MG63 (cell line): ENCODE measurements at regions not wholly inside any gene's neighbourhood (a gene's known extent, or its start where the extent isn't known, plus 50 kb on each side); places are given as distances from the start of the nearest gene placed in this dataset.

Source experiments
- DNase-seq: peaks from one replicate; pipeline ENCODE4 v3.0.0-alpha.2; 2020
- H3K27me3 ChIP-seq: fragments of 250-450 bp; sonication (Bioruptor Pico); 2 replicates; pipeline ENCODE4 v1.5.1; 2020; ENCODE audit warnings: mild to moderate bottlenecking, moderate library complexity
- H3K36me3 ChIP-seq: fragments of 250-450 bp; sonication (Bioruptor Pico); 2 replicates; pipeline ENCODE4 v1.5.1; 2020; ENCODE audit warnings: mild to moderate bottlenecking, moderate library complexity
- H3K4me3 ChIP-seq: fragments of 250-450 bp; sonication (Bioruptor Pico); 2 replicates; pipeline ENCODE4 v1.5.1; 2020; ENCODE audit warnings: mild to moderate bottlenecking, moderate library complexity
- H3K9me3 ChIP-seq: fragments of 250-450 bp; sonication (Bioruptor Pico); 2 replicates; pipeline ENCODE4 v1.5.1; 2020; ENCODE audit warnings: mild to moderate bottlenecking, moderate library complexity

DNA sequence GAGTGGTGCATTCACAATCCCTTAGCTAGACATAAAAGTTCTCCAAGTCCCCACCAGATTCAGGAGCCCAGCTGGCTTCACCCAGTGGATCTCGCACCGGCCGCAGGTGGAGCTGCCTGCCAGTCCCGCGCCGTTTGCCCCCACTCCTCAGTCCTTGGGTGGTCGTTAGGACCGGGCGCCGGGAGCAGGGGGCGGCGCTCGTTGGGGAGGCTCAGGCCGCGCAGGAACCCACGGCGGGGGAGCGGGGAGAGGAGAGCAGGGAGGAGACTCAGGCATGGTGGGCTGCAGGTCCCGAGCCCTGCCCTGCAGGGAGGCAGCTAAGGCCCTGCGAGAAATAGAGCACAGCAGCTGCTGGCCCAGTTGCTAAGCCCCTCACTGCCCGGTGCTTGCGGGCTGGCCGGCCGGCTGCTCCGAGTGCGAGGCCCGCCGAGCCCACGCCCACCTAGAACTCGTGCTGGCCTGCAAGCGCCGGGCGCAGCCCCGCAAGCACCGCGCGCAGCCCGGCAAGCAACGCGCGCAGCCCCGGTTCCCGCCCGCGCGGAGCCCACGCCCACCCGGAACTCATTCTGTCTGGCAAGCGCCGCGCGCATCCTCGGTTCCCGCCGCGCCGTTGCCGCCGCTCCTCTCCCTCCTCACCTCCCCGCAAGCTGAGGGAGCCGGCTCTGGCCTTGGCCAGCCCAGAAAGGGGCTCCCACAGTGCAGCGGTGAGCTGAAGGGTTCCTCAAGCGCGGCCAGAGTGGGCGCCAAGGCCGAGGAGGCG lies 153.5 kb downstream of the SLC7A11 start:
- H3K36me3 ChIP-seq = no peaks in the 10 kb centered on the region
- no peaks in the 10 kb centered on the region for H3K27me3 ChIP-seq
- H3K4me3 ChIP-seq = no peak overlapping the region
- no peak for DNase-seq
- H3K9me3 ChIP-seq = no peaks in the 10 kb centered on the region

DNA sequence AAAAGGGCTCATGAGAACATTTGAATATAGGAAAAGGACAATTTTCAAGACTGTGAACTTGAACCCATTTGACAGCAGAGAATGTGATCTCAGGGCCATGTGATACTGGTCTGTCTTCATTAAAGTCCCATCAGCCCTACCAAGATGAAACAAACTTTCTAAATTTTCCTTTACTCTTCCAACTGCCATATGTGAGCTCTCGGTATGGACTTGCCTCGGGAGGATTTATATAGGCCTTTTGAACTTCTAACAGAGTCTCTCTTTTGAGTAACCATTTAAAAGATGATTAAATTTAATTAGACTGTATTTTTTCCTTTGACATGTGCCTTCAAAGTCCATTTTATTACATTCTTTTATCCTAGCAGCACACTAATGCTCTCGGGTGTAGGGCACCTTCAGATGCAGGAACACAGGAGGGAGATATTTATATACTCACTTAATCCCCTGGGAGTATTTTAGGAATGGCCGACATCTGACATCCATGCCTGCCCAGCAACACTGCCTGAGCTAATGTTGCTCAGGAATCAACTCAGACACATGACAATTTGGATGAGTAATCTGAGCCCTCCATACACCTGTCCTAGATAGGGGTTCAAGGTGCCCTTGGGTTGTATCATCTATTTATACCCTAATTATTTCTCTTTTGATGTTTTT lies 155.0 kb downstream of the SLC7A11 start:
- Histone ChIP-seq H3K27me3 (no peaks in the 10 kb centered on the region), H3K4me3 (no peak overlapping the region), H3K9me3 (no peaks in the 10 kb centered on the region), H3K36me3 (no peaks in the 10 kb centered on the region)
- DNase-seq = no peak

DNA sequence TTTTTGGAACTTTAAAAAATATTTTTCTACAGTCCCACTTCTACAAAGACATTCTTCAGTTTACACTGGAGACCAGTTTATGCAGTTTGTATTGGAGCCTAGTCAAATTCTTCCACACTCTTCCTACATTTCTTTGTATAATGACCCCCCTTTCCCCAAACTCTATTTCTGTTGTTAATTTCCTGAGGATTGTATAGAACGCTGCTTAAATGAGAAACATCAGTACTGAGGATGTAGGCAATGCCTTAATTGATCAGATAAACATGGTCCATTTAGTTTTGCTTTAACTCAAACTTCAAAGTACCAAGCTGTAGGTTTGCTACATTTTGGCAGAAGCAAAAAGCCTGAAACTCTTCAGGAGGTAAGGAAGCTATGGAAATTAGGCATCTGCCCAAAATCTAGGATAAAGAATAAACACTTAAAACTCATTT lies 155.5 kb downstream of the SLC7A11 start:
- H3K9me3 ChIP-seq = no peaks in the 10 kb centered on the region
- H3K36me3 ChIP-seq = no peaks in the 10 kb centered on the region
- H3K27me3 ChIP-seq = no peaks in the 10 kb centered on the region
- DNase-seq = no peak
- no peak overlapping the region for H3K4me3 ChIP-seq

DNA sequence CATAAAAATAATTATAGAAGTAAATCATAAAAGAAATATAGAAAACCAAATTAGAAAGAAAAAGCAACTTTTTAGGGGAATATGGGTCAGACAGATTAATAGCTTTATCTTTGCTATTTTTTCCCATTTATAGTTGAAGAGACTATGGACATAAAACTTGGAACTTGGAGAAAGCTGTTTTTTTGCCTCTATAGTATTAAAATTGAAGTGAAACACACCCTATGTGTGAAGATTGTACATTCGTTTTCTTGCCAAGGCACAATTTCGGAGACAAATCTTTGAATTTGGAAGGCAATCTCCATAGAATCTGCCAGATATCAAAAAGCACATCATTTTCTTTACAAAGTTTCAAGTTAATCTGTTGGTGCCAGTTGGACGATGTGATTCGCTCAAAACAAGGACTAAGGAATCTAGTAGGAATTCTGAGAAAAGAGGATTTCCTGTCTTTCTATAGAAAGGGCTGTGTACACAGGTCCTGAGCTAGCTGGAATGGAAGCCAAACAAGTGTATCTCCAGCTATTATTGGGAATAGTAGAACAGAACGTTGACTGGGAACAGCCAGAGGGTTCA lies 156.3 kb downstream of the SLC7A11 start:
- no peak for DNase-seq
- H3K36me3 ChIP-seq = no peaks in the 10 kb centered on the region
- H3K9me3 ChIP-seq = no peaks in the 10 kb centered on the region
- no peaks in the 10 kb centered on the region for H3K27me3 ChIP-seq
- no peak overlapping the region for H3K4me3 ChIP-seq

DNA sequence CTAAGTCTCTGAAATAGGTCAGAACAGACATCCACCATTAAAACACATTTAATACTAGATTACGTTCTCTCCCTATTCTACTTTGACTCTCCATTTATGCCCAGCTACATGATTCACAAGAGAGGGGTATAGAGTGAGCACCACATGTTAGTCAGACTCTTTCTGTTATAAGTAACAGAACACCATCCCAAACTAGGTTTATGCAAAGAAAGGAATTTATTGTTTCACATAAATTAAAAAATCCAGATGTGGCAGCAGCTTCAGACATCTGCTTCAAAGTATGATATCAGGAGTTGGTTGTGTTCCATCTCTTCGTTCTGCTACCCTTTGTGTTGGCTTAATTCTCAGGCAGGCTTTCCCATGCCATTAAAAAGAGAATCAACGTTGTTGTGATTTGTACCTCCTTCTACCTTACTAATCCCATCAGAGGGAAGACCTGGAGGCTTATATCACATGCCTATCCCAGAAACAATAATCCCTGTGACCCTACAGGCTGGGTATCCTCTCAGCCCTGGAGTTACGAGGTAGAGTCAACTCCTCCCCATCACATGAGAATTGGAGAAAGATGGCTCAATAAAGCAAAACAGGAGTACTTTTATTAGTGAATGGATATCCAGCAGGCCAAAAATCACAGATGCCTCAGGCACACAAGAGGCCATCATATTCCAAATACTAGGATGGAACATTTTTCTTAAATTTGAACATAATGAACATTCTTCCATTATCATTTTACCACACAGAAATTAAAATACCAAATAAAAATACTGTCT lies 163.2 kb downstream of the SLC7A11 start:
- H3K36me3 ChIP-seq = no peaks in the 10 kb centered on the region
- H3K9me3 ChIP-seq = no peaks in the 10 kb centered on the region
- H3K4me3 ChIP-seq = no peak overlapping the region
- no peaks in the 10 kb centered on the region for H3K27me3 ChIP-seq
- no peak for DNase-seq

DNA sequence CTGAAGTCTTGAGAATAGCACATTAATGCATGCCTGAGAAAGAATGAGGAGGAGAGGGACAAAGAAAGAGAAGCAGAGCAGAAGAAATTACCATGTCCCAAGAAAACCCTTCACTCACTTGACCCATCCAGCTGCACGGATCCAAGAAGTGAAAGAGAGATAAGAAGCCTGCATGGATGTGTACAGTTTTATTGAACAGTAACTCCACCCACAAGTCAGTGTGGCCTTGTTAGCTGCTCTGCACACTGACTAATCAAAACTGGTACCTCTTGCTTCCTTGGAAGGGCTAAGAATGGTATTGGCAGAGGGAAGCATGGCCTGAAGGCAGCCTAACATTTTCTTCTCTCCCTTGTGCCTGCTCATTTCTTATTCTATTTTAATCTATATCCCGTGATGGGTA lies 163.9 kb downstream of the SLC7A11 start:
- no peak for DNase-seq
- no peaks in the 10 kb centered on the region for H3K27me3 ChIP-seq
- no peaks in the 10 kb centered on the region for H3K9me3 ChIP-seq
- H3K4me3 ChIP-seq = no peak overlapping the region
- H3K36me3 ChIP-seq = no peaks in the 10 kb centered on the region

DNA sequence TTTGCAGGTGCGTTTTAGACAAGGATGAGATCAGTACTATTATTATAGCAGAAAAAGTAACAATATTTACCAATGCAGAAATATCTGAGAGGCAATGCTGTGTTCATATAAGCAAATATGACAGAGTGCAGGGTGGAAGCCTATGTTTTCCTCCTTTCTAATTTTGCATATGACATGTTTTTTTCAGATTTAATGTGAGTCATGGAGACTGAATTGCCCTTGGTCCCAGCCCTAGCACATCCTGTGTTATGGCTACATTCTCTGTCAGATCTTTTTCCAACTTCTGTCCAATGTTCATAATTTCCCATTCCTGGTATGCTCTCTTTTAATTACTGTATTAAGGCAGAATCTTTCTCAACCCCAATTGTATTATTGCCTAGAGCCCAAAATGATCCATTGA lies 165.6 kb downstream of the SLC7A11 start:
- no peaks in the 10 kb centered on the region for H3K36me3 ChIP-seq
- H3K4me3 ChIP-seq = no peak overlapping the region
- no peak for DNase-seq
- no peaks in the 10 kb centered on the region for H3K27me3 ChIP-seq
- H3K9me3 ChIP-seq = no peaks in the 10 kb centered on the region

DNA sequence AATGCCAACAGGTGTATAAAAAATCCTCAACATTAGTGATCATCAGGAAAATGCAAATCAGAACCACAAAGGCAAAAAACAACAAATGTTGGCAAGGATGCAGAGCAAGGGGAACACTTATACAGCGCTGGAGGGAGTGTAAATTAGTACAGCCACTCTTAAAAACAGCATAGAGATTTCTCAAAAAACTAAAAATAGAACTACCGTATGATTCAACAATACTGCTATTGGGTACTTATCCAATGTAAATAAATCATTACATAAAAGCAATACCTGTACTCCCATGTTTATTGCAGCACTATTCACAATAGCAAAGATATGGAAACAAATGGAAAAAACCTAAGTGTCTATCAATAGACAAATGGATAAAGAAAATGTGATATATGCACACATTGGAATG lies 171.3 kb downstream of the SLC7A11 start:
- DNase-seq = no peak
- Histone ChIP-seq H3K27me3 (no peaks in the 10 kb centered on the region), H3K9me3 (no peaks in the 10 kb centered on the region), H3K4me3 (no peak overlapping the region), H3K36me3 (no peaks in the 10 kb centered on the region)

DNA sequence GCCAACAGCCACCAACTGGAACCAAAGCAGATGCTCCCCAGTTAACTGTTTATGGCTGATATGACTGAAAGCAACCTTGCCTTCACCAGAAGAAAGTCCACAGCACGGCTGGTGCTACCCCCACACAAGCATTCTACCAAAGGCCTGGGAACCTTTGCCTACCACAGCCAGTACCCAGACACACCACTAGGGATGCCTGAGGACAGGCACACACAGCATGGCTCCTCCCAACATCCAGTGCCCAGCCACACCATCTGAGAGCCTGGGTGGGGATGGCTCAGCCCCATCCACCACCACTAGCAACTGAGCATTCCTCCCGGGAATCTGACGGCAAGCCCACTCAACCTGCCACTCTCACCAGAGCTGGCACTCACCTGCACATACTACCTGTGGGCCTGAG lies 178.6 kb downstream of the SLC7A11 start:
- no peaks in the 10 kb centered on the region for H3K27me3 ChIP-seq
- no peak overlapping the region for H3K4me3 ChIP-seq
- no peaks in the 10 kb centered on the region for H3K36me3 ChIP-seq
- no peak for DNase-seq
- no peaks in the 10 kb centered on the region for H3K9me3 ChIP-seq

DNA sequence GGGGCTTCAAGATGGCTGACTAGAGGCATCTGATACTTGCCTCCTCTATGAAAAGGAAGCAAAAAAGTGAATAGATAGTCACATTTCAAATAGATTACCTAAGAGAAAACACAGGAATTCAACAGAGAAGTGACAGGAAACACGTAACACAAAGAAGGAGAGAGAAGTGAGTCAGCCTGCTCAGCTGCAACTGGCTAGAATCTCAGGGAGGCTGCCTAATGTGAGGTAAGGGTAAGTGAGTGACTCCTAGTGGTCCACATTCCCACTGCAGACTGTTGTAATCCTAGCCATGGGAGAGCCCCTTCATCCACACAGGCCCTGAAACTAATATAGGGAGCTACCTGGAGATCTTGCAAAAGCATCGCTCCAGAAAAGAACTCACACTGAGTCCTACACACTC lies 179.2 kb downstream of the SLC7A11 start:
- Histone ChIP-seq H3K36me3 (no peaks in the 10 kb centered on the region), H3K27me3 (no peaks in the 10 kb centered on the region), H3K9me3 (no peaks in the 10 kb centered on the region), H3K4me3 (no peak overlapping the region)
- DNase-seq = no peak

DNA sequence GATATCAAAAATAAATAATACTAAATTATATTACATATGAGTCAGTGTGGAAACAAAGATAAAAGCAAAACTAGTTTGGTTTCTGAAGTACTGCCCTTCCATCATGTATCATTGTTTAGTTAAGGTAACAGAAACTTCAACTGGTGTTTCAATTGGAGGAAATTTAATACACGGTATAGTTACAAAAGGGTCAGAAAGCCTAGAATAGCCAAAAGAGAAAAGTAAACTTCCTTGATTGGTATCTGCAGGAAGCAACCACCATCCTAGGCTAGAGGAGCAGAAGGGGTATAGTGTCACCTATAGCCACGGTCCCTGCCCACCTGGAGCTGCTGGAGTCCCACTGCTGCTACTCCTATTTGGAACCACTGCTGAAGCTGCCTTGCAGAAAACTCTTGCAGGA lies 185.6 kb downstream of the SLC7A11 start:
- H3K4me3 ChIP-seq = no peak overlapping the region
- H3K36me3 ChIP-seq = no peaks in the 10 kb centered on the region
- H3K9me3 ChIP-seq = no peaks in the 10 kb centered on the region
- H3K27me3 ChIP-seq = no peaks in the 10 kb centered on the region
- DNase-seq = no peak

DNA sequence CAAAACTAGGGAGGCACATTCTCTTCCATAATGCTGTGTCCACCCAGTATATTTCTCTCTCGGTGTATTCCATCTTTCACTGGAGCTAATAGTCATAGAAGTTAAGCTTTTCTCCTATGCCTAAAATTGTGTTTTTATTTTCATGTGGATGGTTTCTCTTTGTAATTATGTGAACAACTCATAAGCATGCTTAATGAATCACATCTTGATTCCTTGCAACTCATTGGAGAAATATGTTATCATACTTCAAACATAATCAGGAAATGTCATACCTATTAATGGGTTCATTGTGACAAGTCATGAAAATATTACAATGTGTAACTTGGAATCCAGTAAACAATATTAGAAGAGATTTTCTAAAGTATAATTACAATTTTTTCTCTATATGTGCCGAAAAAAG lies 186.3 kb downstream of the SLC7A11 start:
- no peak for DNase-seq
- Histone ChIP-seq H3K27me3 (no peaks in the 10 kb centered on the region), H3K9me3 (no peaks in the 10 kb centered on the region), H3K36me3 (no peaks in the 10 kb centered on the region), H3K4me3 (no peak overlapping the region)

DNA sequence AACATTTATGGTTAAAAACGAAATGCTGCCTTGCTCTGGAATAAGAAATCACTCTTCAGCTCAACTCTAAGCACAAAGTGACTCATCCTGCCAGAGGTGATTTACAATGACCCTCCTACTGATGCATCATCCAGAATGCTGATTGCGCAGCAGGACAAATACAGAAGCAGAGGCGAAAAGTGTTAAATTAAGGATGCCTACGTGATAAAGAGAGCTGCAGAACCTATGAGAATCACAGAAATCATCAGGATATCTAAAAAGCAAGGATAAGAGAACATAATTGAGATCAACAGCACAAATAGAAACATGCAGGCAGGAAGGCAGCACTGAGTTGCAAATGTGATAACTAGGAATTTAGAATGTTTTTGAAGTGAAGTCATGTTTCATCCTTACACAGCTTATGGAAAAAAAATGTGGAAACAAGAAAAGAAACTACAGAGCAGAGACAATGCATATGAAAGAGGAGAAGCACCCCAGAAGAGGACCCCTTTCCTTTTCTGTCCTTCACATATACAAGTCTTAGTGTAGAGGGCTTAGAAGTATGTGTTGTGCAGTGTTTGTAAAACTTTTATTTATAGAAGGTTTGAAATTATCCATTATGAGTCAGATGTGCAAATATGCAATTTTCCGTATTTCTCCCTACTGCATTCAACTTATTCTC lies 188.4 kb downstream of the SLC7A11 start:
- H3K36me3 ChIP-seq = no peaks in the 10 kb centered on the region
- no peaks in the 10 kb centered on the region for H3K27me3 ChIP-seq
- peak; percentile 47 for DNase-seq
- no peaks in the 10 kb centered on the region for H3K9me3 ChIP-seq
- H3K4me3 ChIP-seq = 0 out of 2 replicates have a peak overlapping the region, but pooled peaks have one; percentile 4

DNA sequence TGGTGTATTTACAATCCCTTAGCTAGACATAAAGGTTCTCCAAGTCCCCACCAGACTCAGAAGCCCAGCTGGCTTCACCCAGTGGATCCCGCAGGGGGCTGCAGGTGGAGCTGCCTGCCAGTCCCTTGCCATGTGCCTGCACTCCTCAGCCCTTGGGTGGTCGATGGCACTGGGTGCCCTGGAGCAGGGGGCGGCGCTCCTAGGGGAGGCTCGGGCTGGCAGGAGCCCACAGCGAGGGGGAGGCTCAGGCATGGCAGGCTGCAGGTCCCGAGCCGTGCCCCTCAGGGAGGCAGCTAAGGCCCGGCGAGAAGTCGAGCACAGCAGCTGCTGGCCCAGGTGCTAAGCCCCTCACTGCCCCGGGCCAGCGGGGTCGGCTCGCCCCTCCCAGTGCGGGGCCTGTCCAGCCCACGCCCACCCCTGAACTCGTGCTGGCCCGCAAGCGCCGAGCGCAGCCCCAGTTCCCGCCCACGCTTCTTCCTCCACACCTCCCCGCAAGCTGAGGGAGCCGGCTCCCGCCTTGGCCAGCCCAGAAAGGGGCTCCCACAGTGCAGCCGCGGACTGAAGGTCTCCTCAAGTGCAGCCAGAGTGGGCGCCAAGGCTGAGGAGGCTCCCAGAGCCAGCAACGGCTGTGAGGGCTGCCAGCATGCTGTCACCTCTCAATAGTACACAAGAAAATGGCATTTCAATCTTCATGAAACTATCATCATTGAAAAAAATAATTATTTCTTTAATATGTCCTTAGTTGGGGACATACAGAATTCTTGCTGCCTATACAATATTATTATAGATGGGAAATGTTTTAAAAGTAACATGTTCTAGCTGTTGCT lies 189.1 kb downstream of the SLC7A11 start:
- Histone ChIP-seq H3K4me3 (no peak overlapping the region), H3K36me3 (no peaks in the 10 kb centered on the region)

DNA sequence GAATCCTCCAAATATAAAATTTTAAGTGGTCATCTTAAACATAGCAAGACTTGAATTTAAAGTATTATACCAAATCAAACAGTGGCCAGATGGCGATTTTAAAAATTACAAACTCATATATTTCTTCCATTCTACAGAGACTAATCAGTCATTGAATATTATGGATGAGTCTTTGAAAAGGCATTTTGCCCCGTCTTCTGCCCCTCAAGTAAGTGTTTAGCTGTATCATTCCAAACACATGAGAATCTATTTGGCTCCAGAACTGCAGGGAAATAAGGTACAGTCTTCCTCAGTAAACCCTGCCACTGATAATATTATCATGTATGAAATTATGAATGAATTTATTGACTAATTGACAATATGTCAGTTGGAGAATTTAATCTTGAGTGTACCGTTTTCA lies 191.0 kb downstream of the SLC7A11 start:
- Histone ChIP-seq H3K9me3 (no peaks in the 10 kb centered on the region), H3K27me3 (no peaks in the 10 kb centered on the region), H3K4me3 (no peak overlapping the region), H3K36me3 (no peaks in the 10 kb centered on the region)
- DNase-seq = no peak

More for the DNA sequence above, 189.1 kb downstream of the SLC7A11 start:
- no peaks in the 10 kb centered on the region for H3K9me3 ChIP-seq
- no peaks in the 10 kb centered on the region for H3K27me3 ChIP-seq
- DNase-seq = peak; percentile 30

DNA sequence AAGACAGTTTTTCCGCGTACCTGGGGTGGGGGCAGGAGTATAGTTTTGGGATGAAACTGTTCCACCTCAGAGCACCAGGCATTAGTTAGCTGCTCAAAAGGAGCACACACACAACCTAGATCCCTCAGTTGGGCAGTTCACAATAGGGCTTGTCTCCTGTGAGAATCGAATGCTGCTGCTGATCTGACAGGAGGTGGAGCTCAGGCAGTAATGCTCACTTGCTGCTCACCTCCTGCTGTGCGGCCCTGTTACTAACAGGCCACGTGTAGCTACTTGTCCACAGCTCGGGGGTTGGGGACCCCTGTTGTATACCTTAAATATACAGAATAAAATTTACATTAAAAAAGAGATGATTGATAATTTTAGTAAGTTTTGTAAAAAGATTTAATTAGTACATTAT lies 191.5 kb downstream of the SLC7A11 start:
- DNase-seq = peak; percentile 27
- Histone ChIP-seq H3K4me3 (no peak overlapping the region), H3K9me3 (no peaks in the 10 kb centered on the region), H3K27me3 (no peaks in the 10 kb centered on the region), H3K36me3 (no peaks in the 10 kb centered on the region)
